SK-N-SH treated with all-trans-retinoic acid at 6 μM for 48 hours (cell line): ENCODE measurements at regions not wholly inside any gene's neighbourhood (a gene's known extent, or its start where the extent isn't known, plus 50 kb on each side); places are given as distances from the start of the nearest gene placed in this dataset.

Experiments used
- ARNTL ChIP-seq: fragments of 450-650 bp; formaldehyde crosslinking; IDR thresholded peaks from 2 replicates; pipeline ENCODE4 v1.5.0; 2020; ENCODE audit warnings: low read depth, mild to moderate bottlenecking, moderate library complexity, borderline replicate concordance
- CSDC2 ChIP-seq: fragments of 250-450 bp; sonication (Bioruptor Pico); IDR thresholded peaks from 2 replicates; pipeline ENCODE4 v1.5.0; 2020; ENCODE audit warnings: mild to moderate bottlenecking, moderate library complexity
- PATZ1 ChIP-seq: fragments of 250-450 bp; sonication (Bioruptor Pico); IDR thresholded peaks from 2 replicates; pipeline ENCODE4 v1.8.0; 2020; ENCODE audit warnings: mild to moderate bottlenecking, moderate library complexity, borderline replicate concordance
- POU6F1 ChIP-seq: fragments of 250-450 bp; sonication (Bioruptor Pico); IDR thresholded peaks from 2 replicates; pipeline ENCODE4 v1.8.0; 2021; ENCODE audit warnings: low read depth, mild to moderate bottlenecking, moderate library complexity, borderline replicate concordance
- RARB ChIP-seq: fragments of 250-450 bp; sonication (Bioruptor Pico); IDR thresholded peaks from 2 replicates; pipeline ENCODE4 v1.8.0; 2021; ENCODE audit warnings: mild to moderate bottlenecking, moderate library complexity
- SNAI2 ChIP-seq: fragments of 250-450 bp; sonication (Bioruptor Pico); IDR thresholded peaks from 2 replicates; pipeline ENCODE4 v1.5.0; 2020; ENCODE audit warnings: mild to moderate bottlenecking, moderate library complexity
- TCF4 ChIP-seq: fragments of 250-450 bp; sonication (Bioruptor Pico); IDR thresholded peaks from 2 replicates; pipeline ENCODE4 v1.8.0; 2021; ENCODE audit warnings: mild to moderate bottlenecking, moderate library complexity, borderline replicate concordance
- TOX ChIP-seq: fragments of 250-450 bp; sonication (Bioruptor Pico); IDR thresholded peaks from 2 replicates; pipeline ENCODE4 v1.8.0; 2021; ENCODE audit warnings: mild to moderate bottlenecking, moderate library complexity, borderline replicate concordance
- ZC3H10 ChIP-seq: fragments of 250-450 bp; sonication (Bioruptor Pico); IDR thresholded peaks from 2 replicates; pipeline ENCODE4 v1.5.1; 2021; ENCODE audit warnings: mild to moderate bottlenecking, moderate library complexity
- ZFP3 ChIP-seq: fragments of 250-450 bp; sonication (Bioruptor Pico); IDR thresholded peaks from 2 replicates; pipeline ENCODE4 v1.5.0; 2020; ENCODE audit warnings: mild to moderate bottlenecking, moderate library complexity
- ZFP30 ChIP-seq: fragments of 450-650 bp; formaldehyde crosslinking; IDR thresholded peaks from 2 replicates; pipeline ENCODE4 v1.5.0; 2022; ENCODE audit warnings: mild to moderate bottlenecking, moderate library complexity
- ZNF70 ChIP-seq: fragments of 450-650 bp; formaldehyde crosslinking; IDR thresholded peaks from 2 replicates; pipeline ENCODE4 v1.5.0; 2020; ENCODE audit warnings: mild to moderate bottlenecking, moderate library complexity

- TF ChIP-seq SNAI2 (CRISPR knock-in tag), result no peak
- TF ChIP-seq POU6F1 (CRISPR knock-in tag), result no peak
- TF ChIP-seq RARB (CRISPR knock-in tag), result no peak
- TF ChIP-seq TCF4, result peak; percentile 42; the same call in 1 of the 2 replicates
- no peak for TF ChIP-seq PATZ1 (CRISPR knock-in tag)
- TF ChIP-seq ZC3H10 (CRISPR knock-in tag), result no peak
- no peak for TF ChIP-seq ZNF70 (CRISPR knock-in tag)
- no peak for TF ChIP-seq TOX (CRISPR knock-in tag)
- no peak for TF ChIP-seq ZFP3
- no peak for TF ChIP-seq ARNTL (CRISPR knock-in tag)
- no peak for TF ChIP-seq ZFP30
- no peak for TF ChIP-seq CSDC2 (CRISPR knock-in tag)
These were observed 424.4 kb upstream of the AUTS2 start for GRCh38 chr7:69173846-69174245.
